ENCODE measurements at regions not wholly inside any gene's neighbourhood (a gene's known extent, or its start where the extent isn't known, plus 50 kb on each side); places are given as distances from the start of the nearest gene placed in this dataset.
A peak's percentile ranks its signal among the peaks of the same experiment; 100 is the strongest.

GRCh38 chr21:32887026-32887425 is 115.5 kb upstream of the PAXBP1 start:
- Histone ChIP-seq H3K27me3 (ENCODE audit: control insufficient read depth, insufficient read depth, low read length) (no peaks in the 10 kb centered on the region), H3K4me1 (ENCODE audit: control insufficient read depth, insufficient read depth, low read length) (no peaks in the 10 kb centered on the region), H3K27ac (ENCODE audit: low read length) (no peak overlapping the region), H3K4me3 (ENCODE audit: low read length) (no peak overlapping the region), H3K9me3 (ENCODE audit: control insufficient read depth, insufficient read depth, low read length) (no peaks in the 10 kb centered on the region), H3K36me3 (ENCODE audit: control insufficient read depth, insufficient read depth, low read length) (no peaks in the 10 kb centered on the region)
- 60% methylated on average over 1 of the region's 1 CpG for WGBS (ENCODE audit: insufficient coverage)
- intact Hi-C loops (cut with micrococcal nuclease) = no loop called here
- Mint-ChIP-seq H3K27ac (peak overlapping the region in 1 of 2 donors; percentile 29), H3K36me3 (no peaks in the 10 kb centered on the region), H3K9me3 (no peaks in the 10 kb centered on the region), H3K4me1 (peaks cover 0 to 10% of the 10 kb centered on the region in 2 donors), H3K4me3 (peak overlapping the region; percentile 51), H3K27me3 (ENCODE audit: low read depth in 2 of 2) (peaks cover 11 to 18% of the 10 kb centered on the region in 2 donors)
- DNase-seq (no peak), ATAC-seq (no peak)
- no peak for TF ChIP-seq CTCF (IDR thresholded peaks at IDR 0.05)

DNA sequence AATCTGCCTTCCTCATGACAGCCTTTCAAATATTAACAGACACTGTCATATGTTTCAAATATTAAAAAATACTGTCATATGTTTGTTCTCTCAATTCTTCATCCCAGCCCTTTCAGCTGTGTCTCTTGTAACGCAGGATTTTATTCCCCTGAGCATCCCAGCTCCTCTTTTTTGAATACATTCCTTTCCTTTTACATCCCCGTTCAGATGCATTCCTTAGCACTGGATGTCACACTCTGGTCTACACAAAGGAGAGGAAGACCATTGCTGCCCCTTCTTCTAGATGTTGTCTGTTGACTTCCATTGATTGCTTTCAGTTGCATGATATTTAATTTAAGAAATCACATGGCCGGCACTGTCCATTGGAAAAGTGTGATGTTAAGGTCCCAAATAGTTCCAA is 117.4 kb upstream of the PAXBP1 start:
- no peaks in the 10 kb centered on the region for H3K27me3 ChIP-seq (ENCODE audit: control insufficient read depth, insufficient read depth, low read length)
- H3K9me3 Mint-ChIP-seq = no peaks in the 10 kb centered on the region
- TF ChIP-seq CTCF (IDR thresholded peaks at IDR 0.05) = no peak
- H3K36me3 ChIP-seq (ENCODE audit: control insufficient read depth, insufficient read depth, low read length) = no peaks in the 10 kb centered on the region
- H3K27ac ChIP-seq (ENCODE audit: low read length) = no peak overlapping the region
- no peak overlapping the region for H3K4me3 Mint-ChIP-seq
- H3K4me3 ChIP-seq (ENCODE audit: low read length) = no peak overlapping the region
- 92% methylated on average over 3 of the region's 3 CpGs for WGBS (ENCODE audit: insufficient coverage)
- no peak for ATAC-seq
- H3K27ac Mint-ChIP-seq = no peak overlapping the region
- no peaks in the 10 kb centered on the region for H3K4me1 ChIP-seq (ENCODE audit: control insufficient read depth, insufficient read depth, low read length)
- DNase-seq = no peak
- no peaks in the 10 kb centered on the region for H3K9me3 ChIP-seq (ENCODE audit: control insufficient read depth, insufficient read depth, low read length)
- peaks cover 0 to 10% of the 10 kb centered on the region in 2 donors for H3K4me1 Mint-ChIP-seq
- intact Hi-C loops (cut with micrococcal nuclease) = no loop called here
- H3K36me3 Mint-ChIP-seq = no peaks in the 10 kb centered on the region
- peaks cover 21 to 22% of the 10 kb centered on the region in 2 donors for H3K27me3 Mint-ChIP-seq (ENCODE audit: low read depth in 2 of 2)

- Histone ChIP-seq H3K9me3 (ENCODE audit: control insufficient read depth, insufficient read depth, low read length) (no peaks in the 10 kb centered on the region), H3K4me3 (ENCODE audit: low read length) (no peak overlapping the region), H3K36me3 (ENCODE audit: control insufficient read depth, insufficient read depth, low read length) (no peaks in the 10 kb centered on the region), H3K27me3 (ENCODE audit: control insufficient read depth, insufficient read depth, low read length) (no peaks in the 10 kb centered on the region), H3K4me1 (ENCODE audit: control insufficient read depth, insufficient read depth, low read length) (no peaks in the 10 kb centered on the region), H3K27ac (ENCODE audit: low read length) (no peak overlapping the region)
- DNase-seq = no peak
- Mint-ChIP-seq H3K27me3 (ENCODE audit: low read depth in 2 of 2) (peaks cover 26 to 28% of the 10 kb centered on the region in 2 donors), H3K4me1 (peaks cover 0 to 10% of the 10 kb centered on the region in 2 donors), H3K4me3 (no peak overlapping the region), H3K27ac (no peak overlapping the region), H3K36me3 (no peaks in the 10 kb centered on the region), H3K9me3 (no peaks in the 10 kb centered on the region)
- intact Hi-C loops (cut with micrococcal nuclease) = no loop called here
- ATAC-seq = no peak
- WGBS (ENCODE audit: insufficient coverage) = 88% methylated on average over 3 of the region's 3 CpGs
- TF ChIP-seq CTCF (IDR thresholded peaks at IDR 0.05) = no peak
Measured at GRCh38 chr21:32889596-32889995, 118.0 kb upstream of the PAXBP1 start.

DNA sequence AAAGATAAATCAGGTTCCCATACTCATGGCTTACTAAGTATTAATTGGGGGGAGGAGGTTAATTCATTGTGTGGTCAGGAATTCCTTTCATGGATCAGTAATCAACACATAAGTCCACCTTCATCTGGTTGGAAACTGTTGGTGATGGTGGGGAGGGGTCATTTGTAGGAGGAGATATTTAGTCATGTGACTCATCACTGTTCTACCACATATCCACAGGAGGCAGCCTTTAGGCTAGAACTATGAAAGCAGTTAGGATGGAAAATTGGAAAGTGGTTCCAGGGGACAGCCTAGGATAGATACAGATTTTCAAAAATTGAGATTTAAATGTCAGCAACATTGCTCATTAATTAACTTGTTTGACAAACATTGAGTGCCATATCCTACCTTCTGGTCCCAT is 122.8 kb upstream of the PAXBP1 start:
- peaks cover 8% of the 10 kb centered on the region for H3K36me3 Mint-ChIP-seq
- TF ChIP-seq CTCF (IDR thresholded peaks at IDR 0.05) = no peak
- H3K4me1 Mint-ChIP-seq = no peaks in the 10 kb centered on the region
- H3K27ac Mint-ChIP-seq = no peak overlapping the region
- intact Hi-C loops (cut with micrococcal nuclease) = no loop called here
- DNase-seq (no peak), ATAC-seq (no peak)
- Histone ChIP-seq H3K4me3 (ENCODE audit: low read length) (no peak overlapping the region), H3K36me3 (ENCODE audit: control insufficient read depth, insufficient read depth, low read length) (no peaks in the 10 kb centered on the region), H3K27ac (ENCODE audit: low read length) (no peak overlapping the region), H3K4me1 (ENCODE audit: control insufficient read depth, insufficient read depth, low read length) (no peaks in the 10 kb centered on the region), H3K9me3 (ENCODE audit: control insufficient read depth, insufficient read depth, low read length) (no peaks in the 10 kb centered on the region), H3K27me3 (ENCODE audit: control insufficient read depth, insufficient read depth, low read length) (no peaks in the 10 kb centered on the region)
- no peaks in the 10 kb centered on the region for H3K9me3 Mint-ChIP-seq
- H3K27me3 Mint-ChIP-seq (ENCODE audit: low read depth in 2 of 2) = peaks cover 25 to 53% of the 10 kb centered on the region in 2 donors
- no peak overlapping the region for H3K4me3 Mint-ChIP-seq
